IMR-90 (cell line): ENCODE measurements at regions not wholly inside any gene's neighbourhood (a gene's known extent, or its start where the extent isn't known, plus 50 kb on each side); places are given as distances from the start of the nearest gene placed in this dataset.

Experiments used
- ATAC-seq: fragments of 200-7000 bp; cut with Tn5 transposase; 2 replicates; pipeline ENCODE4 v1.9.1; 2020; ENCODE audit warnings: low read depth, mild to moderate bottlenecking, moderate library complexity
- BruUV-seq: library from RNA; stranded (reverse); fragments of 400-500 nt; replicated peaks from 2 replicates; lab custom pipeline; 2021; lab: Mats Ljungman, UMichigan
- CTCF ChIA-PET: fragments of 300-600 bp; formaldehyde crosslinking; extraction: SDS; loops from one replicate; lab custom pipeline; 2021; ENCODE audit warnings: antibody characterized with exemption; lab: Yijun Ruan, JAX
- POLR2A ChIA-PET: fragments of 300-600 bp; sonication (Branson Sonifier 250); formaldehyde crosslinking; loops from one replicate; lab custom pipeline; 2022; ENCODE audit warnings: antibody characterized with exemption; ENCODE audit not compliant: unreplicated experiment; lab: Charles Lee
- DNase-seq: peaks from one replicate; pipeline ENCODE4 v3.0.0; 2013
- H2AFZ ChIP-seq: replicated peaks from 2 replicates; pipeline ENCODE3; 2013; ENCODE audit warnings: low read length, mild to moderate bottlenecking; ENCODE audit not compliant: poor library complexity
- H2AK5ac ChIP-seq: 2 replicates; pipeline ENCODE4 v1.6.1; 2013; ENCODE audit warnings: low read depth, low read length, inconsistent platforms
- H2AK9ac ChIP-seq: replicated peaks from 2 replicates; pipeline ENCODE3; 2013; ENCODE audit warnings: mild to moderate bottlenecking, low read depth, low read length, moderate library complexity; ENCODE audit not compliant: poor library complexity
- H2BK120ac ChIP-seq: 2 replicates; pipeline ENCODE4 v1.6.1; 2013; ENCODE audit warnings: low read depth, low read length, inconsistent platforms
- H2BK15ac ChIP-seq: 3 replicates; pipeline ENCODE4 v1.6.1; 2013; ENCODE audit warnings: low read depth, low read length, inconsistent platforms
- H2BK20ac ChIP-seq: 2 replicates; pipeline ENCODE4 v1.6.1; 2013; ENCODE audit warnings: low read depth, mild to moderate bottlenecking, inconsistent platforms, low read length, moderate library complexity
- H2BK5ac ChIP-seq: 2 replicates; pipeline ENCODE4 v1.6.1; 2013; ENCODE audit warnings: mild to moderate bottlenecking, low read depth, low read length, inconsistent platforms; ENCODE audit not compliant: poor library complexity, severe bottlenecking
- H3K14ac ChIP-seq: replicated peaks from 2 replicates; pipeline ENCODE4 v1.6.1; 2013; ENCODE audit warnings: low read depth, low read length, inconsistent platforms
- H3K18ac ChIP-seq: 2 replicates; pipeline ENCODE4 v1.6.1; 2013; ENCODE audit warnings: low read depth, low read length, control low read depth
- H3K23ac ChIP-seq: 2 replicates; pipeline ENCODE4 v1.6.1; 2013; ENCODE audit warnings: low read depth, low read length, inconsistent platforms
- H3K27ac ChIP-seq: 2 replicates; pipeline ENCODE4 v1.5.1; 2013; ENCODE audit warnings: mild to moderate bottlenecking, control low read depth, low read length; ENCODE audit not compliant: insufficient read depth
- H3K27me3 ChIP-seq: 2 replicates; pipeline ENCODE4 v1.6.1; 2013; ENCODE audit warnings: low read length; ENCODE audit not compliant: control insufficient read depth, insufficient read depth
- H3K36me3 ChIP-seq: 2 replicates; pipeline ENCODE4 v1.6.1; 2013; ENCODE audit warnings: low read length, mixed read lengths; ENCODE audit not compliant: control insufficient read depth, insufficient read depth
- H3K4ac ChIP-seq: 2 replicates; pipeline ENCODE4 v1.6.1; 2013; ENCODE audit warnings: low read depth, low read length, inconsistent platforms
- H3K4me1 ChIP-seq: 2 replicates; pipeline ENCODE4 v1.6.1; 2013; ENCODE audit warnings: low read length, mixed read lengths; ENCODE audit not compliant: control insufficient read depth, insufficient read depth
- H3K4me2 ChIP-seq: 2 replicates; pipeline ENCODE4 v1.6.1; 2013; ENCODE audit warnings: low read depth, mild to moderate bottlenecking, control low read depth, low read length, moderate library complexity
- H3K4me3 ChIP-seq: 2 replicates; pipeline ENCODE4 v1.5.1; 2013; ENCODE audit warnings: low read depth, mild to moderate bottlenecking, control low read depth, low read length, moderate library complexity; ENCODE audit not compliant: insufficient read depth
- H3K56ac ChIP-seq: 2 replicates; pipeline ENCODE4 v1.6.1; 2013; ENCODE audit warnings: low read length, inconsistent platforms; ENCODE audit not compliant: insufficient read depth; ENCODE audit errors: extremely low read depth
- H3K79me1 ChIP-seq, 2 experiments: 2 replicates each; pipeline ENCODE4 v1.6.1; 2013; ENCODE audit warnings: low read length in 2 of 2, inconsistent platforms in 1 of 2, low read depth in 1 of 2
- H3K9ac ChIP-seq: 2 replicates; pipeline ENCODE4 v1.6.1; 2013; ENCODE audit warnings: low read depth, low read length, control low read depth
- H3K9me1 ChIP-seq: 2 replicates; pipeline ENCODE4 v1.6.1; 2013; ENCODE audit warnings: low read length, inconsistent platforms; ENCODE audit not compliant: insufficient read depth
- H3K9me3 ChIP-seq: 2 replicates; pipeline ENCODE4 v1.6.1; 2013; ENCODE audit warnings: low read length; ENCODE audit not compliant: control insufficient read depth, insufficient read depth
- H4K20me1 ChIP-seq: 2 replicates; pipeline ENCODE4 v1.6.1; 2013; ENCODE audit warnings: low read length, inconsistent platforms; ENCODE audit not compliant: insufficient read depth
- H4K5ac ChIP-seq: 2 replicates; pipeline ENCODE4 v1.6.1; 2013; ENCODE audit warnings: mild to moderate bottlenecking, low read depth, low read length, control low read depth
- H4K8ac ChIP-seq, 2 experiments: 2 replicates each; pipeline ENCODE4 v1.6.1; 2013; ENCODE audit warnings: low read depth in 2 of 2, low read length in 2 of 2, control low read depth in 1 of 2, inconsistent platforms in 1 of 2
- H4K91ac ChIP-seq: 2 replicates; pipeline ENCODE4 v1.6.1; 2013; ENCODE audit warnings: low read depth, low read length, inconsistent platforms; ENCODE audit not compliant: insufficient read depth
- POLR2A ChIP-seq: IDR thresholded peaks from 2 replicates; pipeline ENCODE4 v1.6.1; 2012; ENCODE audit warnings: mild to moderate bottlenecking, low read depth, low read length
- RCOR1 ChIP-seq: IDR thresholded peaks from 2 replicates; pipeline ENCODE4 v1.6.1; 2012; ENCODE audit warnings: mild to moderate bottlenecking, low read length, improper control_type of control experiment; ENCODE audit not compliant: insufficient replicate concordance
- WGBS, 2 experiments: methylation state at CpG; one replicate each; pipeline versions ENCODE4 v1.1.5 to v1.1.7; 2013; ENCODE audit warnings: missing lambda C conversion rate in 2 of 2; ENCODE audit not compliant: insufficient read length in 1 of 2; ENCODE audit errors: extremely low coverage in 2 of 2; 5-methylcytosine and 5-hydroxymethylcytosine counted together
- dilution Hi-C: fragments of 300-500 bp; cut with HindIII; formaldehyde crosslinking; loops from one replicate; pipeline ENCODE4 v1.14.3; 2018; ENCODE audit warnings: low sequenced_read_pairs; ENCODE audit not compliant: unreplicated experiment
- in situ Hi-C: fragments of 300-500 bp; cut with MboI; formaldehyde crosslinking; loops from 3 replicates; pipeline ENCODE4 v1.14.3; 2019; ENCODE audit warnings: low sequenced_read_pairs, inconsistent platforms, mixed read lengths
- intact Hi-C: fragments of 100-400 bp; cut with micrococcal nuclease; formaldehyde crosslinking; loops from 2 replicates; pipeline ENCODE4 v1.10.0; 2022
- TF ChIP-seq, protein P1 (sequence below): fragments of 150-350 bp; IDR thresholded peaks from 2 replicates; pipeline ENCODE4 v1.6.1; 2016; ENCODE audit warnings: low read depth, mild to moderate bottlenecking, low read length, moderate library complexity, borderline replicate concordance
- TF ChIP-seq, protein P2 (sequence below): conservative IDR thresholded peaks from 2 replicates; pipeline ENCODE4 v1.5.1; 2012; ENCODE audit warnings: mild to moderate bottlenecking, low read depth, low read length, improper control_type of control experiment

- no peak overlapping the region for H2AK5ac ChIP-seq
- no peaks in the 10 kb centered on the region for H3K9me3 ChIP-seq
- H3K79me1 ChIP-seq: no peaks in the 10 kb centered on the region
- intact Hi-C loops: no loop called here
- no peaks in the 10 kb centered on the region for H3K36me3 ChIP-seq
- in situ Hi-C loops: no loop called here
- no peaks in the 10 kb centered on the region for H3K4me1 ChIP-seq
- H3K9ac ChIP-seq: no peak overlapping the region
- H4K5ac ChIP-seq: no peak overlapping the region
- no peak overlapping the region for H2BK15ac ChIP-seq
- BruUV-seq: no TSS peak
- H2AK9ac ChIP-seq: no peak overlapping the region
- no peak overlapping the region for H3K4ac ChIP-seq
- CTCF ChIA-PET: no interaction called here
- no CpG with 5 or more reads among the region's 2 CpGs for WGBS, 2 experiments
- H2BK120ac ChIP-seq: no peak overlapping the region
- no peak overlapping the region for H3K4me3 ChIP-seq
- H3K23ac ChIP-seq: no peak overlapping the region
- H3K18ac ChIP-seq: no peak overlapping the region
- POLR2A ChIA-PET: no interaction called here
- ATAC-seq (no peak), DNase-seq (no peak)
- dilution Hi-C loops: no loop called here
- H3K27ac ChIP-seq: no peak overlapping the region
- H4K91ac ChIP-seq: no peak overlapping the region
- TF ChIP-seq POLR2A: no peak
- TF ChIP-seq, protein P1, sequence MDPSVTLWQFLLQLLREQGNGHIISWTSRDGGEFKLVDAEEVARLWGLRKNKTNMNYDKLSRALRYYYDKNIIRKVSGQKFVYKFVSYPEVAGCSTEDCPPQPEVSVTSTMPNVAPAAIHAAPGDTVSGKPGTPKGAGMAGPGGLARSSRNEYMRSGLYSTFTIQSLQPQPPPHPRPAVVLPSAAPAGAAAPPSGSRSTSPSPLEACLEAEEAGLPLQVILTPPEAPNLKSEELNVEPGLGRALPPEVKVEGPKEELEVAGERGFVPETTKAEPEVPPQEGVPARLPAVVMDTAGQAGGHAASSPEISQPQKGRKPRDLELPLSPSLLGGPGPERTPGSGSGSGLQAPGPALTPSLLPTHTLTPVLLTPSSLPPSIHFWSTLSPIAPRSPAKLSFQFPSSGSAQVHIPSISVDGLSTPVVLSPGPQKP: no peak
- TF ChIP-seq, protein P2, sequence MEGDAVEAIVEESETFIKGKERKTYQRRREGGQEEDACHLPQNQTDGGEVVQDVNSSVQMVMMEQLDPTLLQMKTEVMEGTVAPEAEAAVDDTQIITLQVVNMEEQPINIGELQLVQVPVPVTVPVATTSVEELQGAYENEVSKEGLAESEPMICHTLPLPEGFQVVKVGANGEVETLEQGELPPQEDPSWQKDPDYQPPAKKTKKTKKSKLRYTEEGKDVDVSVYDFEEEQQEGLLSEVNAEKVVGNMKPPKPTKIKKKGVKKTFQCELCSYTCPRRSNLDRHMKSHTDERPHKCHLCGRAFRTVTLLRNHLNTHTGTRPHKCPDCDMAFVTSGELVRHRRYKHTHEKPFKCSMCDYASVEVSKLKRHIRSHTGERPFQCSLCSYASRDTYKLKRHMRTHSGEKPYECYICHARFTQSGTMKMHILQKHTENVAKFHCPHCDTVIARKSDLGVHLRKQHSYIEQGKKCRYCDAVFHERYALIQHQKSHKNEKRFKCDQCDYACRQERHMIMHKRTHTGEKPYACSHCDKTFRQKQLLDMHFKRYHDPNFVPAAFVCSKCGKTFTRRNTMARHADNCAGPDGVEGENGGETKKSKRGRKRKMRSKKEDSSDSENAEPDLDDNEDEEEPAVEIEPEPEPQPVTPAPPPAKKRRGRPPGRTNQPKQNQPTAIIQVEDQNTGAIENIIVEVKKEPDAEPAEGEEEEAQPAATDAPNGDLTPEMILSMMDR: no peak
- no peak for TF ChIP-seq RCOR1
- H3K56ac ChIP-seq: no peak overlapping the region
- H2BK5ac ChIP-seq: no peak overlapping the region
- no peak overlapping the region for H2AFZ ChIP-seq
- no peak overlapping the region for H2BK20ac ChIP-seq
- no peaks in the 10 kb centered on the region for H3K27me3 ChIP-seq
- no peaks in the 10 kb centered on the region for H4K20me1 ChIP-seq
- no peak overlapping the region for H4K8ac ChIP-seq
- H3K14ac ChIP-seq: no peak overlapping the region
- no peaks in the 10 kb centered on the region for H3K9me1 ChIP-seq
- no peak overlapping the region for H3K4me2 ChIP-seq
Measured at GRCh38 chr3:132787616-132788300, 65.5 kb upstream of the NPHP3 start.
